ENCODE measurements at regions not wholly inside any gene's neighbourhood (a gene's known extent, or its start where the extent isn't known, plus 50 kb on each side); places are given as distances from the start of the nearest gene placed in this dataset.
A peak's percentile ranks its signal among the peaks of the same experiment; 100 is the strongest.

DNA sequence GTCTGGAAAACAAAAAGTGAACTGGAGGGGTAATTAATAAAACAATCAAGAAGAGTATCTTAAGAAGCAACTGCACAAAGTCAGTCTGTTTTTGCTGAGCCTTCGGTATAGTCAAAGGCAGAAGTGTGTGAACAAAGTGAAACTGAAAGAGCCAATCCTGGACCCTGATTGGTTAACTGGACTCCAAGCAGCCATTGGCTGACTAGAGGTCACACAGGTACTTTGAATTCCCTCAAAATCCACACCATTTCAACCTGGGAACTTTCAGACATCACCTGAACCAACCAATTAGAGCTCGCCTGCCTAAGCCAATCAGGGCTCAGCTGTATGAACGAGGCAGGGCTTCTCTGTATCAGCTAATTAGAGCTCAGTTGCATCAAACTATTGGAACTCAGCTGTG is 286.7 kb downstream of the TLE4 start:
- Histone ChIP-seq H3K27me3 (ENCODE audit: control insufficient read depth, insufficient read depth, low read length) (no peaks in the 10 kb centered on the region), H3K4me3 (ENCODE audit: low read depth, low read length) (no peak overlapping the region), H3K36me3 (ENCODE audit: control insufficient read depth, insufficient read depth, low read length) (no peaks in the 10 kb centered on the region)
- TF ChIP-seq, protein P1, sequence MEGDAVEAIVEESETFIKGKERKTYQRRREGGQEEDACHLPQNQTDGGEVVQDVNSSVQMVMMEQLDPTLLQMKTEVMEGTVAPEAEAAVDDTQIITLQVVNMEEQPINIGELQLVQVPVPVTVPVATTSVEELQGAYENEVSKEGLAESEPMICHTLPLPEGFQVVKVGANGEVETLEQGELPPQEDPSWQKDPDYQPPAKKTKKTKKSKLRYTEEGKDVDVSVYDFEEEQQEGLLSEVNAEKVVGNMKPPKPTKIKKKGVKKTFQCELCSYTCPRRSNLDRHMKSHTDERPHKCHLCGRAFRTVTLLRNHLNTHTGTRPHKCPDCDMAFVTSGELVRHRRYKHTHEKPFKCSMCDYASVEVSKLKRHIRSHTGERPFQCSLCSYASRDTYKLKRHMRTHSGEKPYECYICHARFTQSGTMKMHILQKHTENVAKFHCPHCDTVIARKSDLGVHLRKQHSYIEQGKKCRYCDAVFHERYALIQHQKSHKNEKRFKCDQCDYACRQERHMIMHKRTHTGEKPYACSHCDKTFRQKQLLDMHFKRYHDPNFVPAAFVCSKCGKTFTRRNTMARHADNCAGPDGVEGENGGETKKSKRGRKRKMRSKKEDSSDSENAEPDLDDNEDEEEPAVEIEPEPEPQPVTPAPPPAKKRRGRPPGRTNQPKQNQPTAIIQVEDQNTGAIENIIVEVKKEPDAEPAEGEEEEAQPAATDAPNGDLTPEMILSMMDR (IDR thresholded peaks at IDR 0.05; ENCODE audit: insufficient read depth, low read length, poor library complexity, severe bottlenecking) = no peak
- DNase-seq (ENCODE audit: low read depth) = no peak

DNA sequence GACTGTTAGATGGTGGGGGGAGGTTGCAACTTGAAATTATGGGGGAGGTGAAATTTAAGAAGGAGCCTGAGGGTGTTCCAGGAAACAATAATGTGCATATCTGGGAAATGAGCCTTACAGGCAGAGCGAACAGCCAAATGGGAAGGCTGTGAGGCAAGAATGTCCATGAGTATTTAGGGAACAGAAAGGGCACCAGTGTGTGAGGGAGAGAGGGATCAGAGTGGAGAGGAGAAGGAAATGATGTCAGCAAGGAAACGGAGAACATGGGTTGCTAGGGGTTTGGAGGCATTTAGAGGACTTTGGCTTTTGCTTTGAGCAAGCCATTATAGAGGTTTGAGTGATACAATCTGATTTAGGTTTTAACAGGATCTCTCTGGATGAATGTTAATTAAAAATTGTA is 285.4 kb downstream of the TLE4 start:
- H3K27me3 ChIP-seq (ENCODE audit: control insufficient read depth, insufficient read depth, low read length) = no peaks in the 10 kb centered on the region
- DNase-seq (ENCODE audit: low read depth) = no peak
- H3K36me3 ChIP-seq (ENCODE audit: control insufficient read depth, insufficient read depth, low read length) = no peaks in the 10 kb centered on the region
- no peak overlapping the region for H3K4me3 ChIP-seq (ENCODE audit: low read depth, low read length)
- TF ChIP-seq, protein P1 (IDR thresholded peaks at IDR 0.05; ENCODE audit: insufficient read depth, low read length, poor library complexity, severe bottlenecking) = no peak

DNA sequence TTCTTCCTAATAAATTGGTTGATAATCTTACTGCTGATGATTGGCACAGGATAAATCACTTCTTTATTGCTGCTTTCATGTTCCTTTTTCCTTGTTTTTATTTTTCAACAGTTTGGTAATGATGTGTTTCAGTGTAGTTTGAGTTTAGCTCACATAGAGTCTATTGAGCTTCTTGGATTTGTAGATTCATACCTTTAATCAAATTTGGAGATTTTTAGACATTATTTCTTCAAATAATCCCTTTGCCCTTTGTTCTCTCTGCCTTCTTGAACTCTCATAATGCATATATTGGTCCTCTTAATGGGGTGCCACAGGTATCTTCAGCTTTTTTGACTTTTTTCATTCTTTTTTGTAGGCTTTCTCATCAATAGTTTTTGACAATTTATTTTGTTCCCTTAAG is 275.3 kb downstream of the TLE4 start:
- no peak for DNase-seq (ENCODE audit: low read depth)
- Histone ChIP-seq H3K27me3 (ENCODE audit: control insufficient read depth, insufficient read depth, low read length) (no peaks in the 10 kb centered on the region), H3K4me3 (ENCODE audit: low read depth, low read length) (no peak overlapping the region), H3K36me3 (ENCODE audit: control insufficient read depth, insufficient read depth, low read length) (no peaks in the 10 kb centered on the region)
- TF ChIP-seq, protein P1 (IDR thresholded peaks at IDR 0.05; ENCODE audit: insufficient read depth, low read length, poor library complexity, severe bottlenecking) = no peak

DNA sequence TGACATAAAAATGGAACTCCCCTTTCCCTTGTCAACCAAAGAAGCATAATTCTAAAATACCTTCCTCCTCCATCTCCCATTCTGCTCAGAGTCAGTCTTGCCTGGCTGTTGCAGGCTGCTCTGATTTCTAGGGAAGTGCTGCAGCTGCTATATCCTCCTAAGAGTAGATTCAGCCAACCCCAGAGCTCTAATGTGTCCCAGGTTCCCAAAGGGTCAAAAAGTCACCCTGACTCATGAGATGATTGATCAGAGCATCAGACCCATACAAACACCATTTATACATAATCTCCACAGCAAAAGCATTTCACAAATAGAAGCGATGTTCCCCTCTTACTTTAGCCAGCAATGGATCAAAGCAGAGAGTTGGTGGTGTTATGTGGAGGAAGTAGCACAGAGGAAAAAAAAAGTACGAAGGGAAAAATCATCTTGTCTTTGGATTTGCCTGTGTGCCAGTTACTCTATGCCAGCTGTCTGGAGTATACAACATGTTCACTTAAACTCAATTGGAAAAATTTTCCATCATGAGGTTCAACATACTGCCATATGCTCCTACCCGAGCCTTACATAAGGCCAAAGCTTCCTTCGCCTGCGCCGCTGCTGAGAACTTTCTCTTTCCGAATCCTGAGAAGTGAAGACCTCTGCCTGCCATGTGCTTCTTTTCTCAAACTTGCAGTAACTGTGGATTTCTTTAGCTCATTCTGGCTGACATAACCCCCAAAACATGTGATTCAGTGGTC is 258.0 kb downstream of the TLE4 start:
- Histone ChIP-seq H3K36me3 (ENCODE audit: control insufficient read depth, insufficient read depth, low read length) (no peaks in the 10 kb centered on the region), H3K4me3 (ENCODE audit: low read depth, low read length) (no peak overlapping the region), H3K27me3 (ENCODE audit: control insufficient read depth, insufficient read depth, low read length) (no peaks in the 10 kb centered on the region)
- DNase-seq (ENCODE audit: low read depth) = no peak
- TF ChIP-seq, protein P1 (IDR thresholded peaks at IDR 0.05; ENCODE audit: insufficient read depth, low read length, poor library complexity, severe bottlenecking) = no peak

DNA sequence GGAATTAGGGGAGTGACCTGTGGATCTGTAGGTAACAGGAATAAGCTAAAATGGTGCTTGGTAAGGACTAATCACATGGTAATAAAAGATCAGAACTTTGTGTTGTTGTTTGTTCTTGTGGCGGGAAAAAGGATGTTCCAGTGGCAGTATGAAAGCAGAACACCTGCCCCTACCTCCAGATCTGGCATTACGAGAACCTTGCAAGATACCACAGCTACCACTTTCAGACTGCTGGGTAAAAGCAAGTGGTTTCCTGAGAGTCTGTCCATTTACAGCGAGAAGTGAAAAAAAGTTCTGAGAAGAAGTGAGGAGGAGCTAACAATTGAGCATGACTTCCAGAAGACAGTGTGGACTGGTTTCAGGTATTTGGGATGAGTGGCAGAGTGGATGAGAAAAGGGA is 252.5 kb downstream of the TLE4 start:
- no peaks in the 10 kb centered on the region for H3K36me3 ChIP-seq (ENCODE audit: control insufficient read depth, insufficient read depth, low read length)
- no peak overlapping the region for H3K4me3 ChIP-seq (ENCODE audit: low read depth, low read length)
- DNase-seq (ENCODE audit: low read depth) = no peak
- TF ChIP-seq, protein P1 (IDR thresholded peaks at IDR 0.05; ENCODE audit: insufficient read depth, low read length, poor library complexity, severe bottlenecking) = no peak
- no peaks in the 10 kb centered on the region for H3K27me3 ChIP-seq (ENCODE audit: control insufficient read depth, insufficient read depth, low read length)

DNA sequence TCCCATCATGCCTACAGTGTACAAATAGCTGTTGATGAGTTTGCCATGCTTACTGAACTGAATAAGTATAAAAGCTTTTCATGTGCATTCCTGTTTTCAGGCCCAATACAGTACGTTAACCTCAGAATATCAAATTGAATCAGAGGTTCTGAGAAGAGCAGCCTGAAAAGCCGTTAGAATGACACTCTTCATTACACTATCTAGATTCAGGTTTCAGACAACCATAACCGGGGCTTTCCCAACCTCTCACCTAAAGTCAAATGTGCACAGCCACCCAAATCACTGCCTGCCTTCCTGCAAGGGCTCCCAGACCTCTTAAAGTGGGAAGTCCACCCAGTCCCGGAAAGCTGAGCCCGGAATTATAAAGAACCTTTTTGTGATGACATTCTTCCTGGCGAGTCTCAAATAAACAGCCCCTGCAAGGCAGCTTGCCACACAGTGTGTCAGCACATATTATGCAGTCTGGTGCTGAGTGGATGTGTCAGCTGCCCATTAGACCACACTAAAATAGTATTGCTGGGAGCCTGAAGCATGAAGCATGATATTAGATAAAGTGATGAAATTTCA is 245.8 kb downstream of the TLE4 start:
- Histone ChIP-seq H3K27me3 (ENCODE audit: control insufficient read depth, insufficient read depth, low read length) (no peaks in the 10 kb centered on the region), H3K36me3 (ENCODE audit: control insufficient read depth, insufficient read depth, low read length) (no peaks in the 10 kb centered on the region), H3K4me3 (ENCODE audit: low read depth, low read length) (no peak overlapping the region)
- TF ChIP-seq, protein P1 (IDR thresholded peaks at IDR 0.05; ENCODE audit: insufficient read depth, low read length, poor library complexity, severe bottlenecking) = no peak
- DNase-seq (ENCODE audit: low read depth) = peak; percentile 14

All from kidney epithelial cell (primary cell).